ENCODE measurements at regions not wholly inside any gene's neighbourhood (a gene's known extent, or its start where the extent isn't known, plus 50 kb on each side); places are given as distances from the start of the nearest gene placed in this dataset.

- DNase-seq (ENCODE audit: low read depth), result no peak
Observed at GRCh38 chr13:107102676-107103075, 534.7 kb upstream of the ARGLU1 start.

- DNase-seq (ENCODE audit: low read depth), result no peak
Observed at GRCh38 chr13:107099661-107100060, 531.7 kb upstream of the ARGLU1 start.

GRCh38 chr13:107097916-107098315, 530.0 kb upstream of the ARGLU1 start:
- no peak for DNase-seq (ENCODE audit: low read depth)

GRCh38 chr13:107095876-107096275, 527.9 kb upstream of the ARGLU1 start:
- no peak for DNase-seq (ENCODE audit: low read depth)

GRCh38 chr13:107091861-107092260, 523.9 kb upstream of the ARGLU1 start:
- DNase-seq (ENCODE audit: low read depth), result no peak

- DNase-seq (ENCODE audit: low read depth), result no peak
Observed at GRCh38 chr13:107091428-107091827, 523.5 kb upstream of the ARGLU1 start.

- no peak for DNase-seq (ENCODE audit: low read depth)
Observed at GRCh38 chr13:107088061-107088460, 520.1 kb upstream of the ARGLU1 start.

GRCh38 chr13:107079423-107080049, 511.6 kb upstream of the ARGLU1 start:
- DNase-seq (ENCODE audit: low read depth), result no peak

- DNase-seq (ENCODE audit: low read depth), result no peak
Observed at GRCh38 chr13:107078229-107078765, 510.4 kb upstream of the ARGLU1 start.

- DNase-seq (ENCODE audit: low read depth), result no peak
Observed at GRCh38 chr13:107076801-107077200, 508.9 kb upstream of the ARGLU1 start.

GRCh38 chr13:107075576-107075975, 507.6 kb upstream of the ARGLU1 start:
- no peak for DNase-seq (ENCODE audit: low read depth)

GRCh38 chr13:107070792-107071191, 502.9 kb upstream of the ARGLU1 start:
- no peak for DNase-seq (ENCODE audit: low read depth)

GRCh38 chr13:107069108-107069776, 501.3 kb upstream of the ARGLU1 start:
- DNase-seq (ENCODE audit: low read depth), result no peak

GRCh38 chr13:107067381-107067780, 499.4 kb upstream of the ARGLU1 start:
- no peak for DNase-seq (ENCODE audit: low read depth)

- DNase-seq (ENCODE audit: low read depth), result no peak
Observed at GRCh38 chr13:107066355-107066754, 498.4 kb upstream of the ARGLU1 start.

- no peak for DNase-seq (ENCODE audit: low read depth)
Observed at GRCh38 chr13:107065036-107065435, 497.1 kb upstream of the ARGLU1 start.

GRCh38 chr13:107057028-107057631, 489.2 kb upstream of the ARGLU1 start:
- DNase-seq (ENCODE audit: low read depth), result no peak

- no peak for DNase-seq (ENCODE audit: low read depth)
Observed at GRCh38 chr13:107043021-107043956, 475.4 kb upstream of the ARGLU1 start.

GRCh38 chr13:107035778-107036177, 467.8 kb upstream of the ARGLU1 start:
- no peak for DNase-seq (ENCODE audit: low read depth)

GRCh38 chr13:107035186-107035585, 467.2 kb upstream of the ARGLU1 start:
- no peak for DNase-seq (ENCODE audit: low read depth)

GRCh38 chr13:107034236-107034872, 466.4 kb upstream of the ARGLU1 start:
- no peak for DNase-seq (ENCODE audit: low read depth)

- DNase-seq (ENCODE audit: low read depth), result no peak
Observed at GRCh38 chr13:107031716-107032115, 463.8 kb upstream of the ARGLU1 start.

All from stimulated activated CD4-positive, alpha-beta T cell treated with anti-CD3 and anti-CD28 coated beads, Interleukin-2, amount 100 ng/mL, for 4 hours (primary cell).